Tibial nerve (tissue), 4 donors: ENCODE measurements at regions not wholly inside any gene's neighbourhood (a gene's known extent, or its start where the extent isn't known, plus 50 kb on each side); places are given as distances from the start of the nearest gene placed in this dataset.

Experiments used
- DNase-seq, 2 donors: peaks; one replicate each; pipeline ENCODE4 v3.0.0-alpha.2; 2019; ENCODE audit warnings: low spot score in 2 of 2
- H3K27ac ChIP-seq, 4 donors: fragments of 200-600 bp; sonication (generic) in 3 of 4; one replicate each; pipeline ENCODE4 v1.5.1; 2017 to 2019; ENCODE audit warnings: mild to moderate bottlenecking in 1 of 4
- H3K27me3 ChIP-seq, 2 donors: fragments of 200-600 bp; sonication (generic) in 1 of 2; one replicate each; pipeline versions ENCODE4 v1.5.1 to v1.6.0; 2017 to 2019
- H3K36me3 ChIP-seq, 3 donors: fragments of 200-600 bp; sonication (generic); one replicate each; pipeline ENCODE4 v1.5.1; 2018 to 2019
- H3K4me1 ChIP-seq, 4 donors: fragments of 200-600 bp; sonication (generic) in 3 of 4; one replicate each; pipeline ENCODE4 v1.5.1; 2017 to 2019
- H3K4me3 ChIP-seq, 4 donors: fragments of 200-600 bp; sonication (generic) in 3 of 4; one replicate each; pipeline ENCODE4 v1.5.1; 2017 to 2019; ENCODE audit warnings: mild to moderate bottlenecking in 1 of 4, moderate library complexity in 1 of 4
- H3K9me3 ChIP-seq, 4 donors: fragments of 200-600 bp; sonication (generic) in 3 of 4; one replicate each; pipeline ENCODE4 v1.5.1; 2017 to 2019
- CTCF ChIP-seq, 5 experiments: fragments of 200-600 bp in 3 of 5; fragments of 450-650 bp in 2 of 5; sonication (generic) in 3 of 5; IDR thresholded peaks; one replicate each; pipeline ENCODE4 v1.5.1; 2016 to 2019; ENCODE audit warnings: antibody characterized with exemption in 5 of 5, mild to moderate bottlenecking in 3 of 5, moderate library complexity in 2 of 5
- EP300 ChIP-seq, 2 donors: sonication (generic); formaldehyde crosslinking; IDR thresholded peaks; one replicate each; pipeline ENCODE4 v1.6.1; 2017; ENCODE audit warnings: antibody characterized with exemption in 2 of 2, mild to moderate bottlenecking in 1 of 2
- POLR2A ChIP-seq, 2 donors: fragments of 450-650 bp; IDR thresholded peaks; one replicate each; pipeline ENCODE4 v1.6.1; 2017; ENCODE audit warnings: antibody characterized with exemption in 2 of 2, mild to moderate bottlenecking in 2 of 2, moderate library complexity in 2 of 2
- WGBS, 2 donors: methylation state at CpG; one replicate each; pipeline ENCODE4 v1.1.5; 2018; 5-methylcytosine and 5-hydroxymethylcytosine counted together

- H3K27me3 ChIP-seq, result no peaks in the 10 kb centered on the region
- no peak for DNase-seq
- H3K4me3 ChIP-seq, result no peak overlapping the region
- peak overlapping the region in 2 of 4 donors; percentile 72 to 80 for H3K27ac ChIP-seq
- TF ChIP-seq CTCF (IDR thresholded peaks at IDR 0.05) (no peak), EP300 (IDR thresholded peaks at IDR 0.05) (no peak), POLR2A (IDR thresholded peaks at IDR 0.05) (no peak)
- H3K9me3 ChIP-seq, result no peaks in the 10 kb centered on the region
- 49 to 76% methylated on average over 3 of the region's 3 CpGs for WGBS, 2 donors
- H3K36me3 ChIP-seq, result peaks cover 0 to 6% (median 0%) of the 10 kb centered on the region in 3 donors
- H3K4me1 ChIP-seq, result peaks cover 0 to 42% (median 4%) of the 10 kb centered on the region in 4 donors
These were observed 133.6 kb downstream of the TLR5 start for GRCh38 chr1:223009406-223009805.

- peak overlapping the region in 1 of 4 donors; percentile 26 for H3K4me3 ChIP-seq
- H3K36me3 ChIP-seq, result no peaks in the 10 kb centered on the region
- TF ChIP-seq EP300 (IDR thresholded peaks at IDR 0.05) (no peak), CTCF (IDR thresholded peaks at IDR 0.05) (no peak), POLR2A (IDR thresholded peaks at IDR 0.05) (no peak)
- H3K27me3 ChIP-seq, result no peaks in the 10 kb centered on the region
- WGBS, 2 donors, result 9 to 26% methylated on average over 8 of the region's 8 CpGs
- peaks cover 0 to 41% (median 4%) of the 10 kb centered on the region in 4 donors for H3K4me1 ChIP-seq
- peak overlapping the region; percentile 29 to 80 (median 62) for H3K27ac ChIP-seq
- H3K9me3 ChIP-seq, result no peaks in the 10 kb centered on the region
- DNase-seq, result no peak
These were observed 132.2 kb downstream of the TLR5 start for GRCh38 chr1:223010582-223011504.

GRCh38 chr1:223011505-223011856 is 131.6 kb downstream of the TLR5 start:
- TF ChIP-seq CTCF (IDR thresholded peaks at IDR 0.05), result no peak
- TF ChIP-seq EP300 (IDR thresholded peaks at IDR 0.05), result no peak
- no peak for TF ChIP-seq POLR2A (IDR thresholded peaks at IDR 0.05)
- 48 to 51% methylated on average over 5 of the region's 5 CpGs for WGBS, 2 donors
- H3K4me3 ChIP-seq, result peak overlapping the region in 1 of 4 donors; percentile 26
- DNase-seq, result no peak
- H3K9me3 ChIP-seq, result no peaks in the 10 kb centered on the region
- no peaks in the 10 kb centered on the region for H3K27me3 ChIP-seq
- no peaks in the 10 kb centered on the region for H3K36me3 ChIP-seq
- peak overlapping the region; percentile 29 to 80 (median 62) for H3K27ac ChIP-seq
- H3K4me1 ChIP-seq, result peaks cover 0 to 39% (median 4%) of the 10 kb centered on the region in 4 donors

GRCh38 chr1:223012176-223012788 is 130.8 kb downstream of the TLR5 start:
- Histone ChIP-seq H3K4me1 (peaks cover 0 to 39% (median 4%) of the 10 kb centered on the region in 4 donors), H3K36me3 (no peaks in the 10 kb centered on the region), H3K4me3 (no peak overlapping the region), H3K9me3 (no peaks in the 10 kb centered on the region), H3K27ac (no peak overlapping the region), H3K27me3 (no peaks in the 10 kb centered on the region)
- 87 to 90% methylated on average over 6 of the region's 6 CpGs for WGBS, 2 donors
- no peak for DNase-seq
- TF ChIP-seq CTCF (IDR thresholded peaks at IDR 0.05) (no peak), POLR2A (IDR thresholded peaks at IDR 0.05) (no peak), EP300 (IDR thresholded peaks at IDR 0.05) (no peak)

- no peaks in the 10 kb centered on the region for H3K36me3 ChIP-seq
- TF ChIP-seq POLR2A (IDR thresholded peaks at IDR 0.05) (no peak), CTCF (IDR thresholded peaks at IDR 0.05) (no peak), EP300 (IDR thresholded peaks at IDR 0.05) (no peak)
These were observed 130.1 kb downstream of the TLR5 start for GRCh38 chr1:223012938-223013337.

More at GRCh38 chr1:223012938-223013337, 130.1 kb downstream of the TLR5 start:
- H3K4me1 ChIP-seq, result peaks cover 0 to 39% (median 4%) of the 10 kb centered on the region in 4 donors
- no peaks in the 10 kb centered on the region for H3K27me3 ChIP-seq
- H3K9me3 ChIP-seq, result no peaks in the 10 kb centered on the region
- H3K27ac ChIP-seq, result no peak overlapping the region
- H3K4me3 ChIP-seq, result no peak overlapping the region
- WGBS, 2 donors, result 59 to 73% methylated on average over 2 of the region's 2 CpGs
- no peak for DNase-seq
